GM23248 (cell line): ENCODE measurements at regions not wholly inside any gene's neighbourhood (a gene's known extent, or its start where the extent isn't known, plus 50 kb on each side); places are given as distances from the start of the nearest gene placed in this dataset.

Experiments used
- EZH2 ChIP-seq: fragments of 200-600 bp; sonication (generic); IDR thresholded peaks from 2 replicates; pipeline ENCODE4 v1.6.1; 2018; ENCODE audit warnings: antibody characterized with exemption, mild to moderate bottlenecking; ENCODE audit not compliant: insufficient read depth, poor library complexity, severe bottlenecking
- EZH2phosphoT487 ChIP-seq: fragments of 200-600 bp; sonication (generic); IDR thresholded peaks from 2 replicates; pipeline ENCODE4 v1.6.1; 2018; ENCODE audit warnings: antibody characterized with exemption, moderate library complexity, mild to moderate bottlenecking, low read depth; ENCODE audit not compliant: insufficient read depth

DNA sequence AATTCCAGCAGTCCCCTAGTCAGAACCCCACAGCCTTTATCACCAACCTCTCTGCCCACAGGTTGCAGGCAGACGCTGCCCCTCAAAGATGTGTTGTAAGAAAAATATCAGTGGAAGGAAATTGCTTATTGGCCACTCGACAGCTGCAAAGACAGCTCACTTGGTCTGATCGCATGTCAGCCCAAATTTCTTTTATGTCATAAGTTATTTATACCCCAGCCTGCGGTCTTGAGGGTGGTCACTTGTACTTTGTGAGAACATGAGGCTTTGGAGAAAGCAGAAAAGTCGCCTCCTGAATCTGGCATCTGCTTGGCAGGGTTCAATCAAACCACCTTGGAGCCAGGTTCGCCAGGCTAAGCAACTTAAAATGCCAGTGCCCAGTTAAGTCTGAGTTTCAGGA is 236.5 kb upstream of the CDH4 start:
- TF ChIP-seq EZH2 (no peak), EZH2phosphoT487 (no peak)
